ENCODE measurements at regions not wholly inside any gene's neighbourhood (a gene's known extent, or its start where the extent isn't known, plus 50 kb on each side); places are given as distances from the start of the nearest gene placed in this dataset.
"Not testable (repeated sequence)": the region's sequence is repeated elsewhere in the genome, so short reads cannot be mapped to it uniquely, and the experiment has no call there.

DNA sequence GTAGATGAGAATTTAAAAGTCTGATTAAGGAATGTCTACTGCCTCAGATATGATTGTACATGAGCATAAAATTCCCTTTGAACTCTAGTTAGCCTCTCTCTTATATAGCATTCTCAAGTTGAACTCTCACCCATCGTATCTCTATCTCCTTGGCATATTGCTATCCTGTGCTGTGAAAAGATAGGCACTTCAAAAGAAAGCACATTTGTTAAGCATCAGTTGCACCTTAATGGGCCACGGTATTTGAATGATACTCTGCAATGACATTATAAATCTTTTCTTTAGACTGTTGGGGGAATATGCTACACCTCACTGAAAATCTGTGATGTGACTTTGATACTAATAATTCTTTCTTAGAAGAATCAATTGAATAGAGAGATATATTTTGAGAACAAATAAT, 570.7 kb downstream of the JRKL start:
- ChIA-PET POLR2A (no interaction called here), CTCF (no interaction called here)
- no peaks in the 10 kb centered on the region for H3K4me1 Mint-ChIP-seq
- no peak overlapping the region for H3K27ac Mint-ChIP-seq
- DNase-seq = no peak
- no peaks in the 10 kb centered on the region for H3K36me3 Mint-ChIP-seq (ENCODE audit: low read depth)
- H3K4me3 Mint-ChIP-seq = no peak overlapping the region
- H3K27me3 Mint-ChIP-seq = no peaks in the 10 kb centered on the region
- H3K9me3 Mint-ChIP-seq = peaks cover 3% of the 10 kb centered on the region

DNA sequence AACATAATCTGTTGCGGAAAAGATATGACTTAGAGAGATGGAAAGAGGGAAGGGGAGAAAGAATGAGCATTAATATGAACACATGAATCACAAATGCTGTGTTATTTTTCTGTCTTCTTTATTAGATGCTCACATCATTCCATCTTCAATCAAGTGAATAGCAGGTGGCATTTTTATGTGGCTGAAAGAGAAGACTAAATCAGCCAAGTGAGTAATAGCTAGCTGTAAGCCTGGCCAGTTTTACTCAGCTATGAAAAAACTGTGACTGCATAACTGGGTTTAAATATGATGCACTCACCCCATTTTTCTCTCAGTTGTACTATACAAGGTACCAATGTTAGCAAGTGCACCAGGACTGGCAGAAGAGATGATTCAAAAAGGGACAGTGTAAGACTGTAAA, 571.1 kb downstream of the JRKL start:
- DNase-seq = no peak
- CTCF ChIA-PET = no interaction called here
- POLR2A ChIA-PET = no interaction called here
- Mint-ChIP-seq H3K27me3 (no peaks in the 10 kb centered on the region), H3K4me1 (no peaks in the 10 kb centered on the region), H3K9me3 (peaks cover 3% of the 10 kb centered on the region), H3K4me3 (no peak overlapping the region), H3K27ac (no peak overlapping the region), H3K36me3 (ENCODE audit: low read depth) (no peaks in the 10 kb centered on the region)

DNA sequence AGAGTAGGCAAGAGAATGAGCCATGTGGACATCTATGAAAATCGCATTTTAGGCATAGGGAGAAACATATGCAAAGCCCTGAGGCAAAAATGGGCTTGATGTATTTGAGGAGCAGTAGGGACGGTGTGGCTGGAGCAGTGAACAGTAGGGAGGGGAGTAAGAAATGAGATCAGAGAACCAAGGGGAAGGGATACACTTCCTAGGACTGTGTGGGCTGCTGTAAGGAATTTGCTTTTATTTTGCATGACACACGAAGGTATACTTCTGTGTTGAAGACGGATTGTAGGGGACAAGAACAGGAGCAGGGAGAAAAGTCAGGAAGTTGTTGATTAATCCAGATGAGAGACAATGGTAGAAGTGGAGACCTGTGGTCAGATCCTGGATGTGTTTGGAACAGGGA, 572.1 kb downstream of the JRKL start:
- H3K9me3 Mint-ChIP-seq = peaks cover 3% of the 10 kb centered on the region
- no peaks in the 10 kb centered on the region for H3K27me3 Mint-ChIP-seq
- no peaks in the 10 kb centered on the region for H3K4me1 Mint-ChIP-seq
- no peak for DNase-seq
- no peaks in the 10 kb centered on the region for H3K36me3 Mint-ChIP-seq (ENCODE audit: low read depth)
- no peak overlapping the region for H3K4me3 Mint-ChIP-seq
- H3K27ac Mint-ChIP-seq = no peak overlapping the region
- CTCF ChIA-PET = no interaction called here
- POLR2A ChIA-PET = no interaction called here

DNA sequence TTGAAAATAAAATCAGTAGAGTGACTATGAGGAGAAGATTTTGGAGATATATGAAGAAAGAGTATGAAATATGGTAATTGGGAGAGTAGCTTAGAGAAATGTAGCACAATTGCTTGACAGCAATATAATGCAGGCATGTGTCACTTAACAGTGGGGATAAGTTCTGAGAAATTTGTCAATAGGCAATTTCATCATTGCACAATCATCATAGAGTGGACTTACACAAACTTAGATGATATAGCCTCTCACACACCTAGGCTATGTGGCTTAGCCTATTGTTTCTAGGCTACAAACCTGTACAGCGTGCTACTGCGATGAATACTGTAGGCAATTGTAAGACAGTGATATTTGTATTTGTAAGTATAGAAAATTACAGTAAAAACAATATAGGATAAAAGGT, 573.6 kb downstream of the JRKL start:
- Mint-ChIP-seq H3K27me3 (no peaks in the 10 kb centered on the region), H3K4me3 (no peak overlapping the region), H3K36me3 (ENCODE audit: low read depth) (no peaks in the 10 kb centered on the region), H3K4me1 (no peaks in the 10 kb centered on the region), H3K9me3 (peaks cover 3% of the 10 kb centered on the region), H3K27ac (no peak overlapping the region)
- no peak for DNase-seq
- CTCF ChIA-PET = no interaction called here
- POLR2A ChIA-PET = no interaction called here

DNA sequence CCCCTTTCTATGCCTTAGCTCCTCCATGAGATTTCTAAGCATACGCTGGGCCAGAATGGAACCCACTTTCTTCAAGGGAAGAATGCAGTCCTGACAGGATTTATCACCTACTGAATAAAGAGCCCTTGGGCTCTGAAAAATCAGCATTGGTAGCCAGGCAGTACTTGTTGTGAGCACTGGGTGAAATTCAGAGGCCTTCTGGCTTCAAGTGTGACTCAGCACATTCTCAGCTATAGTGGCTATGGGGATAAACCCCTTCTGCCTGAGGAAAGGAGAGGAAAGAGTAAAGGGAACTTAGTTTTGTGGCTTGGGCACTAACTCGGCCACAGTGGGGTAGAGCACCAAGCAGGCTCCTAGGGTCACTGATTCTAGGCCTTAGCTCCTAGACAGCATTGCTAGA, 574.8 kb downstream of the JRKL start:
- CTCF ChIA-PET = no interaction called here
- Mint-ChIP-seq H3K27me3 (no peaks in the 10 kb centered on the region), H3K9me3 (no peaks in the 10 kb centered on the region), H3K27ac (no peak overlapping the region), H3K4me3 (no peak overlapping the region), H3K4me1 (no peaks in the 10 kb centered on the region), H3K36me3 (ENCODE audit: low read depth) (no peaks in the 10 kb centered on the region)
- no peak for DNase-seq
- POLR2A ChIA-PET = no interaction called here

DNA sequence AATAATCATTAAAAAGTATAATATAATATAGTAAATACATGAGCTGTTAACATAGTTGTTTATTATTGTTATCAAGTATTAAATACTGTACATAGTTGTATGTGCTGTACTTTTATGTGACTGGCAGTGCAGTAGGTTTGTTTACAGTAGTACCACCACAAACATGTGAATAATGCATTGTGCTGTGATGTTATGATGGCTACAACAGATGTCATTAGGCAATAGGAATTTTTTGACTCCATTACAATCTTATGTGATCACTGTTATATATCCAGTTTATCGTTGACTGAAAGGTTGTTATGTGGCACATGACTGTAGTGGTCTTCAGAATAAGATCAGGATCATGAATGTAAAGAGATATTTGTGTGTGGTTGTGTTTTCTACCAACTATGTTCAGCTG, 577.8 kb downstream of the JRKL start:
- Mint-ChIP-seq H3K36me3 (ENCODE audit: low read depth) (no peaks in the 10 kb centered on the region), H3K9me3 (no peaks in the 10 kb centered on the region), H3K4me3 (no peak overlapping the region), H3K27me3 (no peaks in the 10 kb centered on the region), H3K27ac (no peak overlapping the region), H3K4me1 (no peaks in the 10 kb centered on the region)
- ChIA-PET POLR2A (no interaction called here), CTCF (interaction anchor here (0.6 kb wide), 1 partner anchor 708 kb away, joined by 3 read pairs; no protein-coding TSS in a partner anchor)
- no peak for DNase-seq

DNA sequence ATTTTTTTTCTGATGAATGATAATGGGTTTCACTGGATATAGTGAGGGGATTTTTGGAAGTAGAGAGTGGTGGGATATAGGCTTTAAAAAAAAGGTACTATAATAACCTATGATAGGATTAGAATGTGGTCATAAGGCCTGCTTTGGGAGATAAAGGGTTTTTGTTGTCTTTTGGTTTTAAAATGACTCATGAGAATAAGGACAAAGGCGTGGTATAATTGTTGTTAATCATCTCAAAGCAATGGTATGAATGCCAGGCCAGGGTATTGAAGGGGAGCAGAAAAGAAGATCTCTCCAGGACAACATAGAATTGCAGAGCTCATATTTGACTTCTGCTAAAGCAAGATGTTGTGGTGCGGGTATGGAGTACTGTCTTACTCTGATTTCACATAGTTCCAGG, 579.4 kb downstream of the JRKL start:
- no peaks in the 10 kb centered on the region for H3K4me1 Mint-ChIP-seq
- no peaks in the 10 kb centered on the region for H3K36me3 Mint-ChIP-seq (ENCODE audit: low read depth)
- no peak for DNase-seq
- H3K27ac Mint-ChIP-seq = no peak overlapping the region
- POLR2A ChIA-PET = no interaction called here
- CTCF ChIA-PET = no interaction called here
- H3K9me3 Mint-ChIP-seq = no peaks in the 10 kb centered on the region
- H3K4me3 Mint-ChIP-seq = no peak overlapping the region
- no peaks in the 10 kb centered on the region for H3K27me3 Mint-ChIP-seq

DNA sequence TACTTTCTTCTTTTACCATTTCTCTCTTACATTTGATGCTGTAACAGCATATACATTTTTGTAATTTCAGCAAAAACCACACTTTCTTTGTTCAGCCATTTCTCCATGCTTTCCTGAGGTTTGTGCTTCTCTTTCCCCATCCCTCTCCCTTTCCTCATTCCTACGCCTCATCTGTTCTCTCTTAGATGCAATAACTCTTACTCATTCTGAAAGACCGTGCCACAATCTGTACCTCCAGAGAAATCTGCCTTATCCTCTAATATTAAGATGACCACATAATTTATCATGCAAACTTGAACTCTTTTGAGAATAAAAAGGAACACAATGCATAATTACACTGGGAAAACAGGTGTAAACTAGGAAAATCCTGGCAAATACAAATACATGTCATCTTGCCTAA, 588.9 kb downstream of the JRKL start:
- no peak overlapping the region for H3K27ac Mint-ChIP-seq
- peaks cover 6% of the 10 kb centered on the region for H3K9me3 Mint-ChIP-seq
- H3K4me3 Mint-ChIP-seq = no peak overlapping the region
- H3K27me3 Mint-ChIP-seq = no peaks in the 10 kb centered on the region
- CTCF ChIA-PET = no interaction called here
- POLR2A ChIA-PET = no interaction called here
- no peaks in the 10 kb centered on the region for H3K36me3 Mint-ChIP-seq (ENCODE audit: low read depth)
- no peaks in the 10 kb centered on the region for H3K4me1 Mint-ChIP-seq
- no peak for DNase-seq

DNA sequence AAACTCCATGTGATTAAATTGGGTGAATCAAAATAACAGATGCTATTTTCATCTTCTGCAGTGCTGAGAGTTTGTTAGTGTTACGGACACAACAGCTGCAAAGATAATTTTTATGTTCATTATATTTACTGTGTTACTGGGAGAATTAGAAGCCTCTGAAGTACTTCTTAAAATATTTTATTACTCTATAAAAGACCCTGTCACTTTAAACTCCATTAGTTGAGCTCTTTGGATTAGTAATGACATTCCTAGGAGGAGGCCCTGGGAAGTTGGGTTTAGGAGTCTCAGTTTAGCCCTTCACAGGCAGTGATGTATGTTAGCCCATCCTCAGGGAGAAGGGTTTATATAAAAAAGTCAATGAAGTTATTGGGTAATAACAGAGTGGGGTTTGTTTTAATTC, 596.7 kb downstream of the JRKL start:
- no peak for DNase-seq
- POLR2A ChIA-PET = no interaction called here
- CTCF ChIA-PET = no interaction called here

DNA sequence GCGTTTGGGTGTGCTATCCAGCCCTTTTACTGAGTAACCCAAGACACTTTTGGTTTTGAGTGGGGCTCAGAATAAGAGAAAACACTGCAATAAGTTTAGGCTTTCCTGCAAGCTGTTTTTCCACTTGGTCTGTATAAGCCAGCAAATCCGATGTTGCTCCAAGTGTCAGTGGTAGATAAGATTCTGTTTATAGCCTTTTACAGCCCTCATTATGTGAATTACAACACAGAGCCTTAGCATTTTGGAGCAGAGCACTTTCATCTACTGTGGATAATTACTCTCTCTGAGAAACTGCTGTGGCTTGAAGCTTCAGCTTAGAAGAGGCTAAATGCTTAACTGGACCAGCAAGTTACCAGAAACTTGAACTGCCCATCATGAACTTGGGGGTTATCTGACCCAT, 601.1 kb downstream of the JRKL start:
- Mint-ChIP-seq H3K27me3 (no peaks in the 10 kb centered on the region), H3K27ac (no peak overlapping the region), H3K4me3 (no peak overlapping the region), H3K9me3 (peaks cover 6% of the 10 kb centered on the region), H3K36me3 (ENCODE audit: low read depth) (no peaks in the 10 kb centered on the region), H3K4me1 (no peaks in the 10 kb centered on the region)
- ChIA-PET POLR2A (no interaction called here), CTCF (no interaction called here)
- no peak for DNase-seq

More for the DNA sequence above, 596.7 kb downstream of the JRKL start:
- Mint-ChIP-seq H3K36me3 (ENCODE audit: low read depth) (no peaks in the 10 kb centered on the region), H3K27me3 (no peaks in the 10 kb centered on the region), H3K9me3 (peaks cover 6% of the 10 kb centered on the region), H3K27ac (no peak overlapping the region), H3K4me1 (no peaks in the 10 kb centered on the region), H3K4me3 (no peak overlapping the region)

DNA sequence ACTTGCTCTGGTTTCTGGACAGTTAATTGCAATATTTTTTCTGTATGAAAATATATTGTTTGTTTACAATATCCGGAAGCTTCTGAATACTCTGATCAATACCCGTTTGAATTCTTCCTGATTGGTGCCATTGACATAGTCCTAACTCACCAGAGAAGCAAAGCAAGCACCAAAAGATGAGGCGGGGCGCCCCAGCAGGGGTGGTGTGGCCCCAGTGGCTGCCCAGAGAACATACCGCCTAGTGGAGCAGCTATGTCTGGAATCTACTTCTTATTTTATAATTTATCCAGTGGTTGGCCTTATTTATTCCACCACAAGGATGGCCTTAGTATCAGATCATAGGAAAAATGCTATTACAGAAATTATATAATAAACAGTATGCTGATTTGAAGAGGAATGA, 610.7 kb downstream of the JRKL start:
- POLR2A ChIA-PET = no interaction called here
- H3K36me3 Mint-ChIP-seq (ENCODE audit: low read depth) = no peaks in the 10 kb centered on the region
- no peaks in the 10 kb centered on the region for H3K4me1 Mint-ChIP-seq
- no peak for DNase-seq
- no peak overlapping the region for H3K4me3 Mint-ChIP-seq
- peaks cover 2% of the 10 kb centered on the region for H3K9me3 Mint-ChIP-seq
- no peak overlapping the region for H3K27ac Mint-ChIP-seq
- no peaks in the 10 kb centered on the region for H3K27me3 Mint-ChIP-seq
- CTCF ChIA-PET = no interaction called here

DNA sequence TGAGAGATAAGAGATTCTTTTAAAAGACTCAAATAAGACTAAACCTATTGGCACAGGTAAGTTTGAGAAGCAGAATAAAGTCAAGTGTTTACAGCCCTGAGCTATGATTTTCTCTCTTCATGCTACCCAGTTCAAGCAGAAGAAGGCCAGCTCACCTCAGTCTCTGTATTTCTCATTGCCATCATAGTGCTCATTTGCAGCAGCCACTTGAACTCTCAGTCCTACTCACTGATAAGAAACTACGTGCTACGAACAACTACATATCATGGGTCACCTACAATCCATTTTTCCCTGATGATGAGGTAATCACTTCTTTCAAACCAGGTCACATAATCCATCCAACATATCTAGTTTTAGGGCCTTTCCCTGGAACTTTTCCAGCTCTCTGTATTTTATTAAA, 617.5 kb downstream of the JRKL start:
- H3K27ac Mint-ChIP-seq = no peak overlapping the region
- no peaks in the 10 kb centered on the region for H3K4me1 Mint-ChIP-seq
- no peak overlapping the region for H3K4me3 Mint-ChIP-seq
- H3K36me3 Mint-ChIP-seq (ENCODE audit: low read depth) = no peaks in the 10 kb centered on the region
- no peaks in the 10 kb centered on the region for H3K27me3 Mint-ChIP-seq
- DNase-seq = no peak
- H3K9me3 Mint-ChIP-seq = no peaks in the 10 kb centered on the region
- CTCF ChIA-PET = no interaction called here
- POLR2A ChIA-PET = no interaction called here

DNA sequence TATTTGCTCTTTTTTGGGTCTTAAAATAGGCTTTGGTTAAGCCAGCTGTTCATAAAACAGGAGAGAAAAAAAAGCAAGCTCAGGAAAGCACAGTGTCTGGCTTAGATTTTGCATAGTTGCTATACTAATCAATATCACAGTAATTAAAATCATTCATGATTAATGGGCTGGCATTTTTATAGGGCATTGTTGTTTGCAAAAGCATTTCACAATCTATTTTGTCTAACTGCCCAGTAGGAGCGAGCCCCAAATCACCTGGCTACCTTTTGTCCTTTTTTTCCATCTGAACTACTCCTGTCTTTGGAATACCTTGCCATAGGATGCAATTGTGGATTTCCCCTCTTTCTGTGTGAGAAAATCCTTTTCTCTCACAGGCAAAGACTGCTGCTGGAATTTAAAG, 619.8 kb downstream of the JRKL start:
- no peaks in the 10 kb centered on the region for H3K36me3 Mint-ChIP-seq (ENCODE audit: low read depth)
- H3K4me1 Mint-ChIP-seq = no peaks in the 10 kb centered on the region
- ChIA-PET POLR2A (no interaction called here), CTCF (no interaction called here)
- no peaks in the 10 kb centered on the region for H3K9me3 Mint-ChIP-seq
- H3K4me3 Mint-ChIP-seq = no peak overlapping the region
- no peaks in the 10 kb centered on the region for H3K27me3 Mint-ChIP-seq
- DNase-seq = no peak
- H3K27ac Mint-ChIP-seq = no peak overlapping the region

DNA sequence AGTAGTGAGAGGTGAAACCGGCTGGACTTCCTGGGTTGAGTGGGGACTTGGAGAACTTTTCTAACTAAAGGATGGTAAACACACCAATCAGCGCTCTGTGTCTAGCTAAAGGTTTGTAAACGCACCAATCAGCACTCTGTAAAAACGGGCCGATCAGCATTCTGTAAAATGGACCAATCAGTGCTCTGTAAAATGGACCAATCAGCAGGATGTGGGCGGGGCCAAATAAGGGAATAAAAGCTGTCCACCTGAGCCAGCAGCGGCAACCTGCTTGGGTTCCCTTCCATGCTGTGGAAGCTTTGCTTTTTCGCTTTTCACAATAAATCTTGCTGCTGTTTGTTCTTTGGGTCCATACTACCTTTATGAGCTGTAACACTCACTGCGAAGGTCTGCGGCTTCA, 621.2 kb downstream of the JRKL start:
- CTCF ChIA-PET; H3K9me3 Mint-ChIP-seq; H3K4me1 Mint-ChIP-seq; POLR2A ChIA-PET; H3K4me3 Mint-ChIP-seq; H3K27me3 Mint-ChIP-seq; H3K36me3 Mint-ChIP-seq (ENCODE audit: low read depth); DNase-seq; H3K27ac Mint-ChIP-seq: not testable (repeated sequence)

DNA sequence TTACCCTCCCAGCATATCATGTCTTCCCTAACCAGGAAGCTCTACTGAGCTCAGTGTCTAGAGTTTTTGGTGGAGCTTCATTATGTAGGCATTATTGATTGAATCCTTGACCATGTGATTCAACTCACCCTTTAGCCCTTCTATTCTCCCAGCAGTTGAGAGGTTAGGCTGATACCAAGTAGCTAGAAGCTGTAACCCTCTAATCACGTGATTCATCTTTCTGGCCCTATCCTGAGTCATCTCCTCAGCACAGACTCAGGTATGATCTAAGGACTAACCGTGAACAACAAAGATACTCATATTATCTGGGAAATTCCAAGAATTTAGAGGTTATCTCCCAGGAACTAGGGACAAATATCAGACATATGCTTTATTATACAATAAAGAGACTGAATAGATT, 625.5 kb downstream of the JRKL start:
- no peak for DNase-seq
- Mint-ChIP-seq H3K4me1 (no peaks in the 10 kb centered on the region), H3K9me3 (no peaks in the 10 kb centered on the region), H3K4me3 (no peak overlapping the region), H3K27me3 (no peaks in the 10 kb centered on the region), H3K36me3 (ENCODE audit: low read depth) (no peaks in the 10 kb centered on the region), H3K27ac (no peak overlapping the region)
- ChIA-PET POLR2A (no interaction called here), CTCF (no interaction called here)

Measured in activated CD4-positive, alpha-beta T cell treated with anti-CD3 and anti-CD28 coated beads, Interleukin-2, amount 10 ng/mL, durations not matched to agents 7 days and 5 days (primary cell).